GM21367 (cell line): ENCODE measurements at regions not wholly inside any gene's neighbourhood (a gene's known extent, or its start where the extent isn't known, plus 50 kb on each side); places are given as distances from the start of the nearest gene placed in this dataset.

Experiments
- ATAC-seq: cut with Tn5 transposase; IDR thresholded peaks from one replicate; pipeline ENCODE4 v1.9.1; 2021; ENCODE audit not compliant: unreplicated experiment

DNA sequence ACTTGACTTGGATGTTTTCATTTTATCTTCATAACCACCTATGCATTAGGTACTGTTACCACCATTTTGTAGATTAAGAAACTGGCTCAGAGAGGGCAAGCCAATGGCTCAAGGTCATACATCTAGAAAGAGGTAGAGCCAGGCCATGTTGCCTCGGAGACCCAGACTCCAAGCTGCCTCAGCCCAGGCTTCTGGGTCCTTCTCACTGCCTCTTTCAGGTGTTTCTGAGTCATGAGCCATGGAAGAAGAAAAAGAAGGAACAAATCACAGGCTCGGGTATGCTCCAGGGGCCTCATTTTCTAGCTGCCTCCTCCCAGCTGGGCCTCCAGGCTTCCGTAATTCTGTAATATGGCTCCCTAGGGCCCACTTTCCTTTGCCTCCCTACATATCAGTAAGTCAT, 226.5 kb upstream of the TOPAZ1 start:
- ATAC-seq, result no peak

DNA sequence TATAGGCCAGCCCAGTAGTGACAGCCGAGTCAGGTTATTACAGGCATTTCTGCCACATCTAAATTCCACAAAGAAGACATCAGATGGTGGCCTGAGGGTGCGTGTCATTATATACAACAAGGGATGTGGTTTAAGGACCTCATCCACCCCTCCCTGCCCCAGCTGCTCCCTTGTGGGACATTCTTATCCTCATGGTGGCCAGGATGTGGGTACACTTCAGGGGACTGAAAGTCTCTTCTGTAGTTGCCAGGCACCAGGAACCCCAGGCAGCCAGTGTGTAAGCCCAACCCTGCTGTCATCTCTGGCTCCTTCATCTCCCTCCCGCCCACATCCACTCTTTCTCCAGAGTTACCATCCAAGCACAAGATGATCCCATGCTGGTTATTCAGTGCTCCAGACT, 224.9 kb upstream of the TOPAZ1 start:
- ATAC-seq, result no peak

DNA sequence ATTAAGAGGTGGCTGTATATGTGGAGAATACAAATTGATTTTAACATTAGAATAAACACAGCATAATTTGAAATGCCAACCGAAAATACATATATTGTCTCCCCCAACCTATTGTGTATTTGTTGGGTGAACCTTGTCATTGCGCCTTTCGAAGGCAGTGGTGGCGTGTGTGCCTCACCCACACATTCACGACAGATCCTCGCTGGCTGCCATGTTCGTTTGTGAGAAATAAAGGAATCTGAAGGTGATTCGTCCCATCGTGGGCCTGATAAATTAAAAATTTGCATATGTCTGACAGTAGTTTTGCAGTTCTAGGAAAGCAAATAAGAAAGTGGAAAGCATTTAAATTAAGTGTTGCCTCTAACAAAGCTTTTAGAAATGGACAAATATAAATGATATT, 222.8 kb upstream of the TOPAZ1 start:
- ATAC-seq, result no peak

DNA sequence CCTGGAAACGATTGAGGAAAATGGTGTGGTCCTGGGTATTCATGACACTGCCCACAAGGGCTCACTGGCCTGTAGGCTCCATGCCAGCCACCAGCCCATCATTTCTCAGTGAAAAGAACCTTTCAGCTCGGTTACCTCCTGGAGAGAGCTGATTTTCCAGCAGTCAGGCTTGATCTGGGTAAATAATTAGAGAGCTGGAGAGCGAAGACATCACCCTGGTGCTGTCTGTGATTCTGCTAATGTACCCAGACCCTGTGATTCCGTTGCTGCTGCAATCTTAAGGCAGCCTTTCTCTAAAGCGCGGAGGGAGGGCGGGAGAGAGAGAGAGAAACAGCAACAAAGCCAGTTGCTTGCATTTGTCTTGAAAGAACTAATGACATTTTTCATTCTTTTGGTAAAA, 221.9 kb upstream of the TOPAZ1 start:
- ATAC-seq, result no peak

DNA sequence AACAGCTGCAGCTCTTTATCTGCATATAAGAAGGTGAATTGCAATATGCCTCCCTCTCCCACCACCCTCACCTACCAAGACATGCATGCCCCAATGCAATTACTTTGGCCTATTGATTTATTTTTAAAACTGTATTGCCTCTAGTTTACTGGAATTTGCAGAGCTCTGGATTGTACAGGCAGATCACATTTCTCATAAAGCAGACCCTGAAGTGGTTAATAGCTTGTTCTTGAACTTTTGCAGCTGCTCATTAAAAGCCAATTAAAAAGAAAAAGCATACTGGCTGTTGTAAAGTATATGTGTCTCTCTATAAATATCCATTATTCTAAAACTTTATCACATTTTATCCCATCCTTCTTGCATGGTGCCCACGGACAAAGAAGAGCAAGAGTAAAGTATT, 221.5 kb upstream of the TOPAZ1 start:
- ATAC-seq, result no peak

DNA sequence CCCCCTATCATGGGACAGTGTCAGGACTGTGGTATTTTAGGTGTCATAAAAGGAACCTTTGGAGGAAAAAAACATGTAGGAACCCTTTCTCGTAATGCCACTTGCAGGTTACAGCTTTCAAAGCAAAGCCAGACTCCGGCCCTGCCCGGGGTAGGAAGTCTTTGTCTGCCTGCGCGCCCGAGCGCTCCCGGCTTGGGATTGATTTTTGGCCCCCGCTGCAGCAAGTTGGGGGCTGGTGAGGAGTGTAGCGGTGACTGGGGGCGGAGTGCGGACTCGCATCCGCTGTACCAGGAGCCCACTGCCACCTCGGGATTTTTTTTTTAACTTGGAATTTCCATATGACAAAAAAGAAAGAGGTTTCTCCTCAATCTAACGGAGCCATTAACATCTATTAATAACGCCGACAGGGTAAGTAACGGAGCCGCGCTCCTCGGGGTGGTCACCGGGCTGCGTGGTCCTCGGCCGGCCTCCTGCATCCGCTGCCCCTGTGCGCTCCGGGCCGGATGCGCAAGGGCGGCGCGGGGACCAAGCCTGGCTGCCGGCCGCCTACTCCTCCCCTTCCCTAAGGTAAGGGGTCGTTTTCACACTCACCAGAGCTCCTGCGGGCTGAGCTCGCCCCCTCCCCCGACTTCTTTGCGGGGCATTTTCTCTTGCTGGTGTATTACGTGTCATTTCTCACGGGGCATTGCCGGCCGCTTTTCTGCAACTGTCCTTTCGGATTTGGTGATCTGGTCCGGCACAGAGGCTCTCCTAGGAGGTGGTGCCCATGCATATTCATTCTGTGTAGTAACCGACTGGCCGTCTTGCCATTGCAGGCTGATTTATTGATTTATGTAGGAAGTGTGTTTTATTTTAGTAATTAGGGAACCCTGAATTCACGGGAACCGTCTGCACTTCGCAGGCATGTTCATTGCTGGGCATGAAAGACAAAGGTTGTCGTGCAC, 219.8 kb upstream of the TOPAZ1 start:
- ATAC-seq, result no peak

DNA sequence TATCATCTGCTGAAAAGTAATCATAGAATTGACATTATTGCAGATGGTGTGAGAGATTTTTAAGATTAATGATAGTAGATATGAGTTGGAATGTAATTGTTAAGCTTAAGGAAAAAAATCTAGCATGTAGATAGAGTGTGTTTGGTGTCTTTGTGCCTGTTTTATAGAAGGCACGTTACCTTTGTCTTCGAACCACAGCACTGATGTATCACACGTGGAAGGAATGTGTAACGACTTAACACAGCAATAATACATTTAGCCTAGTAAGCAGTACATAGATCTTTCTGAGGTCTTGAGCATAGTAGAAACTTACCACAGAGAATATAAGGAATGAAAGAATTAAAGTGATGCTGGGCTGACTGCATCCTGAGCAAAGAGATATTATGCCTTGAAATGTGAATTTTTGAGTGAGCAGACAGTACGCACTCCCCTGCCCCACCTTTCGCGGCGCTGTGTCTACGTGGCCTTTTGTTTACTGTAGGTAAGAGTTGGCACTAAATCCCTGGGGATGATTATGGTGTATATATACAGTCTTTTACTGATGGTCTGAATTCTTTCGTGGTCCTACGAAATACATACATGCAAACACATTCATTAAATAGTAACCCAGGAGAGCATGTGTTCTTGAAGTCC, 217.6 kb upstream of the TOPAZ1 start:
- ATAC-seq, result no peak

DNA sequence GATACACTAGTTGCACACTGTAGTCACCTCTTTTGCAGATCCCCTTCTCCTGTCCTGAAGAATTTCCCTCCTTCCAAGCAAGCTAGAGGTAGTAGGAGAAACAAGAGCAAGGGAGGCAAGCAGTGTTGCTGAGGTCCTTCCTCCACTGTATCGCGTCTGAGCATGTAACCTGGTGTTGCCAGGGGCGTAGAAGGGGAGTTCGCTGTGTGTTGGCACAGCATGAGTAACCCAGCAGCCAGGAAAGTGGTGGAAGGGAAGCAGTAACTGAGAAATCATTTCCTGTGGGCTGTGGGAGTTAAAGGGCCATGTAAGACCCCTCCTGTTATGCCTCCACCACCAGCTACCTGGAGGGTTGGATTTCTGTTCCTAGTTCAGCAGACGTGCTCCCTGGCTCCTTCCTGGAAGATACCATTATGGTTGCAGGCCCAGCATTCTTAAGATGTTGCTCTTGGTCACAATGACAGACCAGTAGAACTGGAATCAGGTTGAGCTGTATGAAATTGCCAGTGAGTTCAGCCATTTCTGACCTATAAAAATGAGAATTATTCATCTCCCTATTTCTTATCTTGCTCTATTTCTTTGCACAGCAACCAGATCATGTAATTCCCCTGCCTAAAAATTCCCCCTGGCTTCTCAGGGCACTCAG, 215.3 kb upstream of the TOPAZ1 start:
- no peak for ATAC-seq

DNA sequence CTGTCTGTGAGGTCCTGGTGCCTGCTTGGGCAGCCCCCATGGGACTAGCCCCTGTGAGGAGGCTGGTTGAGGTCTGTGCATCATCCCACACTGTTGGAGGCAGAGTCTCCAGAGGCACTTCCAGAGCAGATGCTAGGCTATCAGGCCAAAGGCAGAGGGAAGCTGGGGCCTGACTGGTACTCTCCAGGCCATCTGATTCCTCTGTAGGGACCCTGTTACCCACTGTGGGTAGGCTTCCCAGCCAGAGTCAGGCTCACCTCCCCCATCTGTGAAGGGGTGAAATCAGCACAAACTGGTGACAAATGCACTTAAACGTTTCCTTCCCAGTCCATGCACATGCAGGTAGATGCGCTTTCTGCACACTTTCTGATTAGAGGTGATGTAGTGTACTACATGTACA, 212.6 kb upstream of the TOPAZ1 start:
- ATAC-seq, result no peak

DNA sequence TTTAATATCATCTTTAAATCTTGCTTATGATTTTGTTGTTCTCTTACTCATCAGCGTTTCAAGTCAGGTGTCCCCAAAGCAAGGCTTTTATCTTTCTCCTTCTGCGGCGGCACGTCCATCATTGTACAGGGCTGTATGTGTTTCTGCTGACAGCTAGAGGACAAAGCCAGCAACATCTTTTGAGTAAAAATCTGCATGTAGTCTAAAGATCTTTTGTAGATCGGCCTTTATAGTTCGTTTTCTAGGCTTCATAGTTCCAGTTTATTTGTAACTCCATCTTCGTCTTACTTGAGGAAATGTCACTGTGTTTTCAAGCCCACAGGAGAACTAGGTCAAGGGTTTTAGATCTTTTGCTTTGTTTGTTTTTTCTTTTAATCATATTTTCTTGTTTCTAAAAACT, 211.4 kb upstream of the TOPAZ1 start:
- no peak for ATAC-seq

DNA sequence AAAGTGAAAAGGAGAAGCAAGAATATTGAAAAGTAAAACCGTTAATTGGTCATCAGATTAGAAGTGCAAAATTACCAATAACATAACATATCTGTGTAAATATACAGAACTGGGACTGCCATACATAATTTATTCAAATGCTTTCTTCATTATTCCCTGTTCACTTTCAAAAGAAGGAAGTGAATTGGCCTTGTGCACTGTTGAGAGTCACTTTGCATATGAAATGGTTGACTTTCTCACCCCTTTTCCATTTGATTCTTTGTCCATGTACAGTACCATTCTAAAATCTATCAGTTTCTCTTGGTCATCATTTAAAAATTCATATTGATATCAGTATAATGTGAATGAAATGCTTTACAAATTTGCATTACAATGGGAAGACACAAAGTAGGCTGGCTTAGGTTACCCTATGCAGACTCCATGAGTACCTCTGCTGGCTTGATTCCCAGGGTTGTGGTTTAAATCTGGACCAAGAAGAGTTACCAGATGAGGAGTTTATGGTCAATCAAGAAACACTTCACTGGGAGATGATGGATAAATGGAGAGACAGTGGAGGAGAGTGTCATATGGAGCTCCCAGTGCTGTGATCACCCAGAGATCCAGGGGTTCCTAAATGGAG, 210.9 kb upstream of the TOPAZ1 start:
- ATAC-seq, result no peak

DNA sequence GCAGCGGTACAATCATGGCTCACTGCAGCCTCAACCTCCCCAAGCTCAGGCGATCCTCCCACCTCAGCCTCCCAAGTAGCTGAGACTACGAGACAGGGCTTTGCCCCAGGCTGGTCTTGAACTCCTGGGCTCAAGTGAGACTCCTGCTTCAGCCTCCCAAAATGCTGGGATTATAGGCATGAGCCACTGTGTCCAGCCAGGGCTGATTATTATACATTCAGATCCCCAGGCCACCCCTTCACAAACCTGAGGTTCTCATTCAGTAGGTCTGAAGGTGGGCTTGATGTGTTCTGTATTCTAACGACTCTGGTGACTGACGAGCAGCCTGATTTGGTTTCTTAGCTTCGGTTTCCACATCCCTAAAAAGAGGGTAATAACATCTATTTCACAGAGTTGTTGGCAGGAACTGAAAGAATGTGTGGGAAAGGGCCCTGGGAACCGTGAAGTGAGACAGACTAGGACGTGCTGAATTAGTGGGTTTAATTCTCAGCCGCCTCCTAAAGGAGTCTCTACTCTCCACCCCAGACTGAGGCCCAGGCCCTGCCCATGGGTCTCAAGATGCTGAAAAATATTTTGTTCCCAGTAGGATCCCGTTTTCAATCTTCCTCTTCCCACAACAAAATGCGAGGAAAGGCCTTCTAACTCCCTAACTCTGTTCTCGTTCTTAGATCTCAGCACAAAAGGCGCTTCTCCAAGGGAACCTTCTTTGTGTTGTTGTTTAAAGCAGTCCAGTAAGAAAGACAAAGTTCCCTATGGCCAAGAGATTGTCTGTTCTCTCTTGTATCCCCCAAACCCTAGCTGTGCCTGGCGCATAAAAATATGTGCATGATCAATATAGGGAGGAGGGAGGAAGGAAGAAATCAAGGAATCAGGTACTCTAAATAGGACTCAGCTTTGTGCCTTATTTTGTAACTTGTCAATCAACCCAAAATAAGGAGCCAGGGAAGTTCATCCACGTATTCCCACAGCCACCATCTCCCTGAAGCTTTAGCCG, 210.0 kb upstream of the TOPAZ1 start:
- no peak for ATAC-seq

DNA sequence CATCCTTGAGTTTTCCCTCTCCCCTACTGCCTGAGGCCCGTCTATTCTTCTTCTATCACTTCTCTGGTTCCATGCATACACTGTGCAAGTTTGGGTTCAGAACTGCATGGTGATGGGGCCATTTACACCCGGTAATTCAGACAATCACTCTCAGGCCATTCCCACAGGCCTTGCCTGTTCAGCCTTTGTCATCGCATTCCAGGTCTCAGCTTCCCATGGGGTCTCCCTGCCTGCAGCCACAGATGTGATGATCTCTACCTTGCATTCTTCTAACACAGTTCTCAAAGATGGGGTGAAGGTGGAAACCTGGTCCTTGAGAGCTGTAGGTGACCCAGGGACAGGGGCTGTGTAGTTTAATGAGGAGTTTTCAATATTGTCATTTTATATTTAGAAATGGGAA, 209.2 kb upstream of the TOPAZ1 start:
- no peak for ATAC-seq

DNA sequence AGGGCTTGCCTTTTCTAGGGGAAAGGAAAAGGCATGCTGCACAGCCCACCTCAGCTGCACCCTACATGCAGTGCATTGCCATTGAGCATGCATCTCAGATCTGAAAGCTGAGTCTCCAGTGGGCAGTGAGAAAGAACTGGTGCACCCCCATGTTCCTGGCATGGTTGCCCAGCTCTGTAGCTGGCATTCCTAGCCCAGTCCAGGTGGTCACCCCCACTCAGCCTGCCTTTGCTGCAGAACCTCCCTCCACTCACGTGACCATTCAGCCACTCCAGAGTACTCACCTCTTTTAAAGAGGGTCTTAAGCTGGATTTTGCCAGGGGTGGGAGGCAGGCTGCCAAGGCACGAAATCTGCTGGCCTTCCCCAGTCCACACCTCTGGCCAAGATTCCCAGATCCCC, 208.6 kb upstream of the TOPAZ1 start:
- no peak for ATAC-seq

DNA sequence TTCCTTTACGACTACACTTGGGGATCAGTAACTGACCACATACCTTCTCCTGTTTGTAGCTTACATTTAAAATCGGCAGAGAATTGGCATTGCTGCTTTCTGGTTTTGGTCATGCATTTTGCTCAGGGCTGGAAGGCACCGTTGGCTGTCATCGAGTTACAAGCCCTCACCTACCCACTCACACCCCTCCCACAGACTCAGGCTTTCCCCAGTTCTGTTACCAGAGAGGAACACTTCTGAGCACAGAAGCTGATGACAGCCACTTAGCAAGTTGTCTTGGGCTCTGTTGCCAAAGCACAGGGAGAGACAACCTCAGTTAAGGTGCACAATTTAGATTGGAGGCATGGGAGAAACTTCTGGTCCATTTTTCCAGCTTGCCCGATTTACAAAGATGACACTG, 204.8 kb upstream of the TOPAZ1 start:
- no peak for ATAC-seq

DNA sequence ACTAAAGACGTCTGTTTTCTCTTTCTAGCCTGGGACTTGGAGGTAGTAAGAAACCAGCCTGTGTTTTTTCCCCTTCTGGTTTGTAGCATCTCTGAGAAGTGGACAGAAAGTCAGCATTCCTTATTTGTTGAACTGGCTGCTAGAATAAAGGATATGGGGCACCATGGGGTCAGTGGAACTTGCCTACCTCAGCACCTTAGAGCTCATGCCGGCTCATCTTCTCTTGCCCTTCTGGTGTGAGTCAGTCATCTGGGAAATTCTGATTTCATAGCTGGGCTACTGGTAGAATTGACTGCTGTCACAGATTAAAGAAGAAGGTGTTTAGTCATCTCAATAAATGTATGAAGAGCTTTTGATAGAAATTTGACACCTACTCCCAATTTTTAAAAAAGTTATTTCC, 202.7 kb upstream of the TOPAZ1 start:
- no peak for ATAC-seq

DNA sequence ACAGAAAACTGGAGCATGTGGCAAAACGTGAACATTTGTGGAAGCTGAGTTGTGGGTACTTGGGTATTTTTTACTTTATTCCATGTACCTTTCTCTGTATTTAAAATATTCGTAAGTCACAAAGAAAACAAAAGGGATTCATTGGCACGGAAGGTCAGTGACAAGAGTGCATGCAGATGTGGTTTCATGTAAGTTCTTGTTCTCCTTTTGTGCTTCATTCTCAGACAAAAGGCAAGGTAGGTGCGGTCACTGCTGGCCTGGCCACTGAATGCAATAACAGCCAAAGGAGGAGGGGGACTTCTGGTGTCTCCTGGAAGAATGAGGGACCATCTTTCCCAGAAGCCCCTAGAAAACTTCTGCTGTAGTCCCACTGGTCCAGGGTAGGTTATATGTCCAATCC, 200.0 kb upstream of the TOPAZ1 start:
- no peak for ATAC-seq

DNA sequence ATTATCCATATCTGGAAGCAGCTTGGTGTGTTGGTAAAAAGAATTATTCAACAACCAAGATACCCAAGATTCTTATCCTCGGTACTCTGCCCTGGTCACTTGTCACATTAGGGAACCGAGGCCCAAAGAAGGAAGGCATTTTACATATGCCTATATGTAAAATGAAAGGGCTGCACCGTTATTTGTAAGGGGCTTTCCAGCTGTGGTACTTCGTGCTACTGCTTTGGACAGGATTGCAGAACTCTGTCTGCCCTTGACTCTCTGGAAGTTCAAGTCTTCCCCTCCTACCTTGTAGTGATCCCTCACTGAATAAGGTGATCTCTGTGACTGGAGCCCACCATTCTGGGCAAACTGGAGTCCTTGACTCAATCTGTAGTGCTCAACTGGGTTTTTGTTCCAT, 198.9 kb upstream of the TOPAZ1 start:
- ATAC-seq, result no peak

DNA sequence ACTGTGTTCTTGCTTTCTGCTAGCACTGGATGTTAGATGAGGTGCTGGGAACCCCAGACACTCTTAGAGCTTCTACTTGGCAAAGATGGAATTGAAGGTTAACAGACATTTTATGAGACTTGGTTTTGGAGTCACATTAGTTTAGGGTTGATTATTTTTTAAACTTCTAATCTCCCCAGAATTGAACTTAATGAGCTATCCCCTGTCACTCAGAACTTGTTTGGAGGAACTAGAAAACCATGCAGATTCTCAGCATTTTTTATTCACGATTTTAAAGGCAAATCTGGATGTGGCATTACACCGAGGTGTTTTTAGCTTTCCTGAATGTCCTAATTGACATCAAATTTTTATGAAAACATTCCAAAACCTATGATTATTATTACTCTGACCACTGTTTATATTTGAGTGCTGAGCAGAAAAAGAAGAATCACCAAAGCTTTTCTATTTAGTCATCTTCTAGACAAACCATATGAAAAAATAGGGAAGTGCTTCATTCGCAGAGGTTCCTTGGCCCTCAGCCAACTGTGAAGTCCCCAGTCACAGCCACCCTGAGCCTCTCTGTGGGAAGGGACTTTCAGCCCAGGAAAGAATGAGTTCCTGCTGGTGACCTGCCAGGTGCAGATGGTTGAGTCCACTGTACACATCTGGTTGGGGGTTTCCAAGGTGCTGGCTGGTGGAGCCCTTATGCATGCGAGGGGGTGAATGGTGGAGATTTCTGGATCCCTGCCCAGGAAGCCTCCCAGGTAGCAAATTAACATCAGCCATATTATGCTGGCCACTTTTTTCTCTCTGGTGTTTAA, 196.0 kb upstream of the TOPAZ1 start:
- ATAC-seq, result peak; percentile 80

DNA sequence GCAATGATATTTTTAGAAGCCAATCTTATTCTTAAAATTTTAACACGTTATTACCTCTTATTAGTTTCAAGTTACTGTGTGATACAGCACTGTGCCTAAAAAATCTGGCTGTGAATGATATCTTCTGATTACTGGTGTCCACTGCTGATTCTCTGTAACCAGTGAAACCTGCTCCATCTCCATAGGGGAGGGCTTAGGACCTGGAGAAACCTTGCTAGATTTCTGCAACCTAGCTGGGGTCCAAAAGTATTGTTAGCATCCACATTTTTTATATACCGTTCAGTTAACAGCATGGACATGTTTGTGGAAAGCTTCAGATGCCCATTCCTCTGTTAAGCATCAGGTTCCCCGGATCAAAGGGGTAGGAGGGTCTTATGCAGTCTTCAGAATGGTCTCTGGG, 193.9 kb upstream of the TOPAZ1 start:
- ATAC-seq, result no peak
